HepG2 (cell line): ENCODE measurements at regions not wholly inside any gene's neighbourhood (a gene's known extent, or its start where the extent isn't known, plus 50 kb on each side); places are given as distances from the start of the nearest gene placed in this dataset.

Source experiments
- ETV6 ChIP-seq: sonication (generic); formaldehyde crosslinking; conservative IDR thresholded peaks from 2 replicates; pipeline ENCODE4 v1.4.0; 2020; ENCODE audit warnings: missing genetic modification reagents
- KLF11 ChIP-seq: IDR thresholded peaks from 2 replicates; pipeline ENCODE4 v1.6.1; 2016; ENCODE audit warnings: missing compliant biosample characterization
- POLR2A ChIP-seq, 2 experiments: IDR thresholded peaks; 2 replicates each; pipeline ENCODE4 v1.6.1; 2011; ENCODE audit warnings: low read depth in 2 of 2, low read length in 2 of 2, mild to moderate bottlenecking in 1 of 2, moderate library complexity in 1 of 2; ENCODE audit not compliant: insufficient read depth in 1 of 2
- TCF7L2 ChIP-seq: IDR thresholded peaks from 2 replicates; pipeline ENCODE4 v1.6.1; 2011; ENCODE audit warnings: mild to moderate bottlenecking, low read depth, low read length, moderate library complexity
- ZNF530 ChIP-seq: sonication (generic); formaldehyde crosslinking; IDR thresholded peaks from 2 replicates; pipeline ENCODE4 v1.5.0; 2020; ENCODE audit warnings: low read depth, mild to moderate bottlenecking, missing genetic modification reagents
- TF ChIP-seq, protein P1 (sequence below): sonication (generic); formaldehyde crosslinking; IDR thresholded peaks from 2 replicates; pipeline ENCODE4 v1.5.1; 2020; ENCODE audit warnings: mild to moderate bottlenecking, missing genetic modification reagents, moderate library complexity
- TF ChIP-seq, protein P2 (sequence below): sonication (generic); formaldehyde crosslinking; IDR thresholded peaks from 2 replicates; pipeline ENCODE4 v1.5.0; 2020; ENCODE audit warnings: mild to moderate bottlenecking, missing genetic modification reagents, moderate library complexity
- TF ChIP-seq, protein P3 (sequence below): sonication (generic); formaldehyde crosslinking; IDR thresholded peaks from 2 replicates; pipeline ENCODE4 v1.8.1; 2022; ENCODE audit warnings: mild to moderate bottlenecking, missing genetic modification reagents

DNA sequence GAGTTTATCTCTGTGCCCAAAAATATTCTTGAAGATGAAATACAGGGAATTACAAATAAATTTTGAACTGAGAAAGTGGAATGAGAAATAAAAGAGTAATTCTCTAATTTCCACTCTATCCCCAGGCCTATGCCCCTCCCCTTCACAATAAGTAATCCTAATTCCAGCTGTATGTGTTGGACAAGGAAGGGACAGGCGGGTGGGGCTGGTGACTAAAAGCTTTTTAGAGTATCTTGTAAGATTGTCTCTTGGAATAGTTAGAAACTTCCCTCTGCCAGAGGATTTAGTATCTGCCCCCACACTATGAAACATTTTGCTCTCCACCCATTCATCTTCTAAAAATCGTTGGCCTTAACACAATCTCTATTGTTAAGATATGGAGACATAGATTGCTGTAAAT is 199.2 kb downstream of the MBL2 start:
- TF ChIP-seq, protein P1, sequence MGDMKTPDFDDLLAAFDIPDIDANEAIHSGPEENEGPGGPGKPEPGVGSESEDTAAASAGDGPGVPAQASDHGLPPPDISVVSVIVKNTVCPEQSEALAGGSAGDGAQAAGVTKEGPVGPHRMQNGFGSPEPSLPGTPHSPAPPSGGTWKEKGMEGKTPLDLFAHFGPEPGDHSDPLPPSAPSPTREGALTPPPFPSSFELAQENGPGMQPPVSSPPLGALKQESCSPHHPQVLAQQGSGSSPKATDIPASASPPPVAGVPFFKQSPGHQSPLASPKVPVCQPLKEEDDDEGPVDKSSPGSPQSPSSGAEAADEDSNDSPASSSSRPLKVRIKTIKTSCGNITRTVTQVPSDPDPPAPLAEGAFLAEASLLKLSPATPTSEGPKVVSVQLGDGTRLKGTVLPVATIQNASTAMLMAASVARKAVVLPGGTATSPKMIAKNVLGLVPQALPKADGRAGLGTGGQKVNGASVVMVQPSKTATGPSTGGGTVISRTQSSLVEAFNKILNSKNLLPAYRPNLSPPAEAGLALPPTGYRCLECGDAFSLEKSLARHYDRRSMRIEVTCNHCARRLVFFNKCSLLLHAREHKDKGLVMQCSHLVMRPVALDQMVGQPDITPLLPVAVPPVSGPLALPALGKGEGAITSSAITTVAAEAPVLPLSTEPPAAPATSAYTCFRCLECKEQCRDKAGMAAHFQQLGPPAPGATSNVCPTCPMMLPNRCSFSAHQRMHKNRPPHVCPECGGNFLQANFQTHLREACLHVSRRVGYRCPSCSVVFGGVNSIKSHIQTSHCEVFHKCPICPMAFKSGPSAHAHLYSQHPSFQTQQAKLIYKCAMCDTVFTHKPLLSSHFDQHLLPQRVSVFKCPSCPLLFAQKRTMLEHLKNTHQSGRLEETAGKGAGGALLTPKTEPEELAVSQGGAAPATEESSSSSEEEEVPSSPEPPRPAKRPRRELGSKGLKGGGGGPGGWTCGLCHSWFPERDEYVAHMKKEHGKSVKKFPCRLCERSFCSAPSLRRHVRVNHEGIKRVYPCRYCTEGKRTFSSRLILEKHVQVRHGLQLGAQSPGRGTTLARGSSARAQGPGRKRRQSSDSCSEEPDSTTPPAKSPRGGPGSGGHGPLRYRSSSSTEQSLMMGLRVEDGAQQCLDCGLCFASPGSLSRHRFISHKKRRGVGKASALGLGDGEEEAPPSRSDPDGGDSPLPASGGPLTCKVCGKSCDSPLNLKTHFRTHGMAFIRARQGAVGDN = no peak
- TF ChIP-seq ZNF530 = no peak
- no peak for TF ChIP-seq TCF7L2
- TF ChIP-seq ETV6 = no peak
- TF ChIP-seq, protein P2, sequence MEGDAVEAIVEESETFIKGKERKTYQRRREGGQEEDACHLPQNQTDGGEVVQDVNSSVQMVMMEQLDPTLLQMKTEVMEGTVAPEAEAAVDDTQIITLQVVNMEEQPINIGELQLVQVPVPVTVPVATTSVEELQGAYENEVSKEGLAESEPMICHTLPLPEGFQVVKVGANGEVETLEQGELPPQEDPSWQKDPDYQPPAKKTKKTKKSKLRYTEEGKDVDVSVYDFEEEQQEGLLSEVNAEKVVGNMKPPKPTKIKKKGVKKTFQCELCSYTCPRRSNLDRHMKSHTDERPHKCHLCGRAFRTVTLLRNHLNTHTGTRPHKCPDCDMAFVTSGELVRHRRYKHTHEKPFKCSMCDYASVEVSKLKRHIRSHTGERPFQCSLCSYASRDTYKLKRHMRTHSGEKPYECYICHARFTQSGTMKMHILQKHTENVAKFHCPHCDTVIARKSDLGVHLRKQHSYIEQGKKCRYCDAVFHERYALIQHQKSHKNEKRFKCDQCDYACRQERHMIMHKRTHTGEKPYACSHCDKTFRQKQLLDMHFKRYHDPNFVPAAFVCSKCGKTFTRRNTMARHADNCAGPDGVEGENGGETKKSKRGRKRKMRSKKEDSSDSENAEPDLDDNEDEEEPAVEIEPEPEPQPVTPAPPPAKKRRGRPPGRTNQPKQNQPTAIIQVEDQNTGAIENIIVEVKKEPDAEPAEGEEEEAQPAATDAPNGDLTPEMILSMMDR (CRISPR knock-in tag) = no peak
- TF ChIP-seq POLR2A (IDR thresholded peaks at IDR 0.05; ENCODE audit: insufficient read depth in 1 of 2, low read depth in 2 of 2, low read length in 2 of 2) = no peak
- TF ChIP-seq, protein P3, sequence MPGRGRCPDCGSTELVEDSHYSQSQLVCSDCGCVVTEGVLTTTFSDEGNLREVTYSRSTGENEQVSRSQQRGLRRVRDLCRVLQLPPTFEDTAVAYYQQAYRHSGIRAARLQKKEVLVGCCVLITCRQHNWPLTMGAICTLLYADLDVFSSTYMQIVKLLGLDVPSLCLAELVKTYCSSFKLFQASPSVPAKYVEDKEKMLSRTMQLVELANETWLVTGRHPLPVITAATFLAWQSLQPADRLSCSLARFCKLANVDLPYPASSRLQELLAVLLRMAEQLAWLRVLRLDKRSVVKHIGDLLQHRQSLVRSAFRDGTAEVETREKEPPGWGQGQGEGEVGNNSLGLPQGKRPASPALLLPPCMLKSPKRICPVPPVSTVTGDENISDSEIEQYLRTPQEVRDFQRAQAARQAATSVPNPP (CRISPR knock-in tag) = no peak
- TF ChIP-seq KLF11 (CRISPR knock-in tag) = no peak
